A549 (cell line): ENCODE measurements at regions not wholly inside any gene's neighbourhood (a gene's known extent, or its start where the extent isn't known, plus 50 kb on each side); places are given as distances from the start of the nearest gene placed in this dataset.

ENCODE experiments used
- BCL3 ChIP-seq: fragments of >200 bp; sonication (Bioruptor Twin); formaldehyde crosslinking; IDR thresholded peaks from 3 replicates; pipeline ENCODE4 v1.6.1; 2016
- CHD2 ChIP-seq: fragments of 150-350 bp; IDR thresholded peaks from 2 replicates; pipeline ENCODE4 v1.6.1; 2014; ENCODE audit warnings: low read length; ENCODE audit not compliant: partially characterized antibody
- CHD4 ChIP-seq: fragments of 200-600 bp; sonication (generic); IDR thresholded peaks from 2 replicates; pipeline ENCODE4 v1.6.1; 2016; ENCODE audit warnings: antibody characterized with exemption, mild to moderate bottlenecking, borderline replicate concordance
- CTCF ChIP-seq: fragments of >200 bp; sonication (Bioruptor Twin); formaldehyde crosslinking; IDR thresholded peaks from 3 replicates; pipeline ENCODE4 v1.5.1; 2016
- ELK1 ChIP-seq: fragments of 150-350 bp; IDR thresholded peaks from 2 replicates; pipeline ENCODE4 v1.6.1; 2014; ENCODE audit warnings: low read depth, mild to moderate bottlenecking, low read length
- EP300 ChIP-seq, 2 experiments: fragments of >200 bp; sonication (Bioruptor Twin); formaldehyde crosslinking; IDR thresholded peaks; 2 replicates in 1 of 2; 3 replicates in 1 of 2; pipeline ENCODE4 v1.6.1; 2016 to 2017
- ESRRA ChIP-seq: fragments of 150-350 bp; IDR thresholded peaks from 2 replicates; pipeline ENCODE4 v1.6.1; 2014; ENCODE audit warnings: mild to moderate bottlenecking, low read length, borderline replicate concordance
- FOSL2 ChIP-seq, 2 experiments: fragments of 450-650 bp in 1 of 2; fragments of >200 bp in 1 of 2; sonication (Bioruptor Twin) in 1 of 2; formaldehyde crosslinking; IDR thresholded peaks; 2 replicates each; pipeline versions ENCODE4 v1.5.0 to v1.6.1; 2016 to 2020; ENCODE audit warnings: mild to moderate bottlenecking in 1 of 2, moderate library complexity in 1 of 2
- FOXS1 ChIP-seq: fragments of 250-450 bp; sonication (Bioruptor Pico); IDR thresholded peaks from 2 replicates; pipeline ENCODE4 v1.5.0; 2020; ENCODE audit warnings: mild to moderate bottlenecking, moderate library complexity
- HOXA7 ChIP-seq: fragments of 250-450 bp; sonication (Bioruptor Pico); IDR thresholded peaks from 2 replicates; pipeline ENCODE4 v1.5.0; 2020; ENCODE audit warnings: mild to moderate bottlenecking, moderate library complexity
- HOXB5 ChIP-seq: fragments of 250-450 bp; sonication (Bioruptor Pico); IDR thresholded peaks from 2 replicates; pipeline ENCODE4 v1.5.0; 2020; ENCODE audit warnings: mild to moderate bottlenecking, moderate library complexity
- JUN ChIP-seq, 2 experiments: fragments of >200 bp; sonication (Bioruptor Twin); formaldehyde crosslinking; IDR thresholded peaks; 2 replicates in 1 of 2; 3 replicates in 1 of 2; pipeline ENCODE4 v1.6.1; 2016 to 2017
- JUNB ChIP-seq: fragments of >200 bp; sonication (Bioruptor Twin); formaldehyde crosslinking; IDR thresholded peaks from 2 replicates; pipeline ENCODE4 v1.6.1; 2016
- MAZ ChIP-seq: fragments of 150-350 bp; IDR thresholded peaks from 2 replicates; pipeline ENCODE4 v1.6.1; 2014; ENCODE audit warnings: antibody characterized with exemption, low read depth, low read length, borderline replicate concordance
- NPAS2 ChIP-seq: fragments of 250-450 bp; sonication (Bioruptor Pico); IDR thresholded peaks from 2 replicates; pipeline ENCODE4 v1.8.0; 2022; ENCODE audit warnings: mild to moderate bottlenecking, moderate library complexity, borderline replicate concordance
- NR3C1 ChIP-seq: fragments of >200 bp; sonication (Bioruptor Twin); formaldehyde crosslinking; IDR thresholded peaks from 3 replicates; pipeline ENCODE4 v1.6.1; 2017
- POLR2A ChIP-seq: IDR thresholded peaks from 2 replicates; pipeline ENCODE4 v1.6.1; 2012; ENCODE audit warnings: mild to moderate bottlenecking, low read length
- RARB ChIP-seq: fragments of 250-450 bp; sonication (Bioruptor Pico); IDR thresholded peaks from 2 replicates; pipeline ENCODE4 v1.8.0; 2021; ENCODE audit warnings: mild to moderate bottlenecking, moderate library complexity
- RCOR1 ChIP-seq: fragments of 150-350 bp; IDR thresholded peaks from 2 replicates; pipeline ENCODE4 v1.6.1; 2014; ENCODE audit warnings: antibody characterized with exemption, low read length, low read depth
- REST ChIP-seq: fragments of 200-600 bp; sonication (generic); IDR thresholded peaks from 2 replicates; pipeline ENCODE4 v1.6.1; 2016; ENCODE audit warnings: antibody characterized with exemption, mild to moderate bottlenecking, moderate library complexity
- RFX5 ChIP-seq: fragments of 450-650 bp; IDR thresholded peaks from 2 replicates; pipeline ENCODE4 v1.7.1; 2014; ENCODE audit warnings: antibody characterized with exemption, mild to moderate bottlenecking, moderate library complexity
- SMC3 ChIP-seq: fragments of >200 bp; sonication (Bioruptor Twin); formaldehyde crosslinking; IDR thresholded peaks from 3 replicates; pipeline ENCODE4 v1.6.1; 2018; ENCODE audit warnings: inconsistent platforms
- SREBF2 ChIP-seq: fragments of 450-650 bp; IDR thresholded peaks from 2 replicates; pipeline ENCODE4 v1.6.1; 2014; ENCODE audit warnings: mild to moderate bottlenecking, moderate library complexity
- TFCP2L1 ChIP-seq: fragments of 250-450 bp; sonication (Bioruptor Pico); IDR thresholded peaks from 2 replicates; pipeline ENCODE4 v1.5.0; 2021; ENCODE audit warnings: mild to moderate bottlenecking
- ZC3H11A ChIP-seq: fragments of 450-650 bp; IDR thresholded peaks from 2 replicates; pipeline ENCODE4 v1.6.1; 2014; ENCODE audit warnings: antibody characterized with exemption, mild to moderate bottlenecking
- ZFP36 ChIP-seq: fragments of 450-650 bp; IDR thresholded peaks from 2 replicates; pipeline ENCODE4 v1.6.1; 2014; ENCODE audit warnings: borderline replicate concordance; ENCODE audit not compliant: partially characterized antibody
- ZNF302 ChIP-seq: fragments of 250-450 bp; sonication (Bioruptor Pico); IDR thresholded peaks from 2 replicates; pipeline ENCODE4 v1.9.0; 2021; ENCODE audit warnings: inconsistent platforms, mild to moderate bottlenecking, moderate library complexity
- ZSCAN20 ChIP-seq: fragments of 250-450 bp; sonication (Bioruptor Pico); IDR thresholded peaks from 2 replicates; pipeline ENCODE4 v1.8.0; 2022; ENCODE audit warnings: mild to moderate bottlenecking, moderate library complexity
- TF ChIP-seq, protein P1 (sequence below): fragments of 250-450 bp; sonication (Bioruptor Pico); IDR thresholded peaks from 2 replicates; pipeline ENCODE4 v1.5.0; 2021; ENCODE audit warnings: mild to moderate bottlenecking, moderate library complexity, borderline replicate concordance
- TF ChIP-seq, protein P2 (sequence below): IDR thresholded peaks from 2 replicates; pipeline ENCODE4 v1.6.1; 2012
- TF ChIP-seq, protein P3 (sequence below): IDR thresholded peaks from 2 replicates; pipeline ENCODE4 v1.6.1; 2012
- TF ChIP-seq, protein P4 (sequence below): IDR thresholded peaks from 2 replicates; pipeline ENCODE4 v1.6.1; 2012; ENCODE audit warnings: low read depth, borderline replicate concordance

GRCh38 chr20:50372770-50373088, 137.5 kb upstream of the PTPN1 start (continued):
- TF ChIP-seq REST (no peak), EP300 (IDR thresholded peaks at IDR 0.05) (peak; percentile 57 to 68; a peak in 2 of 5 replicates), ZSCAN20 (no peak), POLR2A (0 out of 2 replicates have a peak, but pooled peaks have one; percentile 19), CTCF (no peak), RFX5 (no peak), ESRRA (no peak), MAZ (no peak), TFCP2L1 (CRISPR knock-in tag) (no peak), BCL3 (no peak), SREBF2 (no peak), FOXS1 (CRISPR knock-in tag) (no peak), HOXA7 (CRISPR knock-in tag) (no peak), JUNB (peak; percentile 72), NPAS2 (no peak), RCOR1 (no peak), ELK1 (no peak), RARB (no peak), HOXB5 (CRISPR knock-in tag) (no peak), ZC3H11A (no peak), CHD2 (no peak), FOSL2 (IDR thresholded peaks at IDR 0.05) (peak; percentile 72), FOSL2 (CRISPR knock-in tag; IDR thresholded peaks at IDR 0.05) (peak; percentile 92), NR3C1 (no peak), ZNF302 (no peak), CHD4 (no peak), SMC3 (peak; percentile 27; the same call in 1 of the 3 replicates), ZFP36 (no peak), JUN (IDR thresholded peaks at IDR 0.05) (peak; percentile 28 to 57; a peak in 3 of 5 replicates)
- TF ChIP-seq, protein P1, sequence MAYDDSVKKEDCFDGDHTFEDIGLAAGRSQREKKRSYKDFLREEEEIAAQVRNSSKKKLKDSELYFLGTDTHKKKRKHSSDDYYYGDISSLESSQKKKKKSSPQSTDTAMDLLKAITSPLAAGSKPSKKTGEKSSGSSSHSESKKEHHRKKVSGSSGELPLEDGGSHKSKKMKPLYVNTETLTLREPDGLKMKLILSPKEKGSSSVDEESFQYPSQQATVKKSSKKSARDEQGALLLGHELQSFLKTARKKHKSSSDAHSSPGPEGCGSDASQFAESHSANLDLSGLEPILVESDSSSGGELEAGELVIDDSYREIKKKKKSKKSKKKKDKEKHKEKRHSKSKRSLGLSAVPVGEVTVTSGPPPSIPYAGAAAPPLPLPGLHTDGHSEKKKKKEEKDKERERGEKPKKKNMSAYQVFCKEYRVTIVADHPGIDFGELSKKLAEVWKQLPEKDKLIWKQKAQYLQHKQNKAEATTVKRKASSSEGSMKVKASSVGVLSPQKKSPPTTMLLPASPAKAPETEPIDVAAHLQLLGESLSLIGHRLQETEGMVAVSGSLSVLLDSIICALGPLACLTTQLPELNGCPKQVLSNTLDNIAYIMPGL: no peak
- TF ChIP-seq, protein P2, sequence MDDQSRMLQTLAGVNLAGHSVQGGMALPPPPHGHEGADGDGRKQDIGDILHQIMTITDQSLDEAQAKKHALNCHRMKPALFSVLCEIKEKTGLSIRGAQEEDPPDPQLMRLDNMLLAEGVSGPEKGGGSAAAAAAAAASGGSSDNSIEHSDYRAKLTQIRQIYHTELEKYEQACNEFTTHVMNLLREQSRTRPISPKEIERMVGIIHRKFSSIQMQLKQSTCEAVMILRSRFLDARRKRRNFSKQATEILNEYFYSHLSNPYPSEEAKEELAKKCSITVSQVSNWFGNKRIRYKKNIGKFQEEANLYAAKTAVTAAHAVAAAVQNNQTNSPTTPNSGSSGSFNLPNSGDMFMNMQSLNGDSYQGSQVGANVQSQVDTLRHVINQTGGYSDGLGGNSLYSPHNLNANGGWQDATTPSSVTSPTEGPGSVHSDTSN: no peak
- TF ChIP-seq, protein P3, sequence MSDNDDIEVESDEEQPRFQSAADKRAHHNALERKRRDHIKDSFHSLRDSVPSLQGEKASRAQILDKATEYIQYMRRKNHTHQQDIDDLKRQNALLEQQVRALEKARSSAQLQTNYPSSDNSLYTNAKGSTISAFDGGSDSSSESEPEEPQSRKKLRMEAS: peak; percentile 24; the same call in 1 of the 2 replicates
- TF ChIP-seq, protein P4, sequence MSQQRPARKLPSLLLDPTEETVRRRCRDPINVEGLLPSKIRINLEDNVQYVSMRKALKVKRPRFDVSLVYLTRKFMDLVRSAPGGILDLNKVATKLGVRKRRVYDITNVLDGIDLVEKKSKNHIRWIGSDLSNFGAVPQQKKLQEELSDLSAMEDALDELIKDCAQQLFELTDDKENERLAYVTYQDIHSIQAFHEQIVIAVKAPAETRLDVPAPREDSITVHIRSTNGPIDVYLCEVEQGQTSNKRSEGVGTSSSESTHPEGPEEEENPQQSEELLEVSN: no peak
